K562 (cell line): ENCODE measurements at regions not wholly inside any gene's neighbourhood (a gene's known extent, or its start where the extent isn't known, plus 50 kb on each side); places are given as distances from the start of the nearest gene placed in this dataset.

Experiments
- ATAC-seq: fragments of 200-7000 bp; cut with Tn5 transposase; 3 replicates; pipeline ENCODE4 v1.9.1; 2020; ENCODE audit warnings: moderate library complexity
- BruUV-seq: library from RNA; stranded (reverse); fragments of 400-500 nt; replicated peaks from 2 replicates; lab custom pipeline; 2021; lab: Mats Ljungman, UMichigan
- CTCF ChIA-PET: fragments of 300-600 bp; formaldehyde crosslinking; extraction: SDS; loops from one replicate; lab custom pipeline; 2021; ENCODE audit warnings: low intra/inter-chr PET ratio; lab: Yijun Ruan, JAX
- POLR2A ChIA-PET: fragments of 300-600, 350-650 bp; sonication (Branson Sonifier 250); formaldehyde crosslinking; extraction: SDS; loops from one replicate; lab custom pipeline; 2021; ENCODE audit warnings: antibody characterized with exemption, inconsistent platforms; lab: Yijun Ruan, JAX
- DNase-seq, 4 experiments: peaks; one replicate each; pipeline versions ENCODE4 v3.0.0 to v3.0.0-alpha.2; 2011 to 2018; ENCODE audit warnings: low spot score in 3 of 4, mixed read lengths in 3 of 4; ENCODE audit errors: extremely low read depth in 1 of 4
- FAIRE-seq: peaks from 2 replicates; lab custom pipeline; 2011; peaks lifted over from hg19 to GRCh38; lab: Jason Lieb, UNC
- H2AFZ ChIP-seq: 2 replicates; pipeline ENCODE4 v1.6.0; 2011; ENCODE audit warnings: low read depth, low read length, control low read depth, inconsistent platforms
- H3K27ac ChIP-seq: fragments of 200-600 bp; 3 replicates; pipeline ENCODE4 v1.8.0; 2011; ENCODE audit warnings: low read depth, mild to moderate bottlenecking, control low read depth, inconsistent platforms, low read length, moderate library complexity, mixed read lengths; ENCODE audit errors: extremely low read depth
- H3K27me3 ChIP-seq, 2 experiments: fragments of 300-600 bp in 1 of 2; 2 replicates in 1 of 2; 3 replicates in 1 of 2; pipeline versions ENCODE4 v1.6.0 to v1.8.0; 2011; ENCODE audit warnings: inconsistent platforms in 2 of 2, low read length in 2 of 2, mild to moderate bottlenecking in 1 of 2, mixed read lengths in 1 of 2, moderate library complexity in 1 of 2; ENCODE audit not compliant: control insufficient read depth in 2 of 2, insufficient read depth in 2 of 2
- H3K36me3 ChIP-seq: fragments of 300-600 bp; 3 replicates; pipeline ENCODE4 v1.8.0; 2011; ENCODE audit warnings: mild to moderate bottlenecking, low read length, inconsistent platforms; ENCODE audit not compliant: control insufficient read depth, insufficient read depth
- H3K4me1 ChIP-seq, 2 experiments: fragments of 200-600 bp in 1 of 2; replicated peaks in 1 of 2; 2 replicates in 1 of 2; 3 replicates in 1 of 2; pipeline versions ENCODE4 v1.5.1 to v1.8.0; 2011; ENCODE audit warnings: inconsistent platforms in 2 of 2, low read length in 2 of 2, mild to moderate bottlenecking in 1 of 2, mixed read lengths in 1 of 2, moderate library complexity in 1 of 2; ENCODE audit not compliant: control insufficient read depth in 2 of 2, insufficient read depth in 2 of 2
- H3K4me2 ChIP-seq: 2 replicates; pipeline ENCODE4 v1.6.1; 2011; ENCODE audit warnings: low read length, control low read depth, inconsistent platforms, mixed read lengths; ENCODE audit not compliant: insufficient read depth
- H3K4me3 ChIP-seq: fragments of 200-600 bp; sonication (generic), shearing (Covaris generic); 2 replicates; pipeline ENCODE4 v1.5.1; 2016; ENCODE audit warnings: control low read depth, inconsistent platforms
- H3K79me2 ChIP-seq: fragments of 200-600 bp; 3 replicates; pipeline ENCODE4 v1.8.0; 2011; ENCODE audit warnings: low read length, inconsistent platforms; ENCODE audit not compliant: control insufficient read depth, insufficient read depth
- H3K9ac ChIP-seq, 2 experiments: 2 replicates each; pipeline versions ENCODE4 v1.6.0 to v1.6.1; 2011; ENCODE audit warnings: low read depth in 2 of 2, low read length in 2 of 2, control low read depth in 1 of 2, inconsistent platforms in 1 of 2, mild to moderate bottlenecking in 1 of 2, mixed read lengths in 1 of 2; ENCODE audit not compliant: insufficient read depth in 1 of 2
- H3K9me1 ChIP-seq: one replicate; pipeline ENCODE4 v1.6.0; 2011; ENCODE audit warnings: inconsistent platforms, mild to moderate bottlenecking, low read length, moderate library complexity; ENCODE audit not compliant: control insufficient read depth, insufficient read depth
- H3K9me3 ChIP-seq: replicated peaks from 2 replicates; pipeline ENCODE4 v1.5.1; 2011; ENCODE audit warnings: low read depth, low read length, inconsistent platforms; ENCODE audit not compliant: control insufficient read depth, insufficient read depth
- H4K20me1 ChIP-seq: replicated peaks from 2 replicates; pipeline ENCODE4 v1.6.1; 2011; ENCODE audit warnings: low read length, inconsistent platforms, mixed read lengths; ENCODE audit not compliant: control insufficient read depth, insufficient read depth
- CREB3 ChIP-seq: fragments of 450-650 bp; conservative IDR thresholded peaks from 2 replicates; pipeline ENCODE4 v1.6.1; 2016; ENCODE audit warnings: missing genetic modification characterization, low read depth, mild to moderate bottlenecking, missing compliant biosample characterization, moderate library complexity
- E4F1 ChIP-seq: fragments of 250-450 bp; sonication (Bioruptor Pico); IDR thresholded peaks from 2 replicates; pipeline ENCODE4 v1.5.0; 2021; ENCODE audit warnings: mild to moderate bottlenecking, borderline replicate concordance
- KAT7 ChIP-seq: sonication (generic); formaldehyde crosslinking; IDR thresholded peaks from 2 replicates; pipeline ENCODE4 v1.8.0; 2022; ENCODE audit warnings: missing genetic modification reagents, mild to moderate bottlenecking, borderline replicate concordance
- MCM3 ChIP-seq: fragments of 450-650 bp; IDR thresholded peaks from 2 replicates; pipeline ENCODE4 v1.6.1; 2016
- MGA ChIP-seq: fragments of 450-650 bp; IDR thresholded peaks from 2 replicates; pipeline ENCODE4 v1.6.1; 2016; ENCODE audit warnings: mild to moderate bottlenecking, moderate library complexity
- PHF20 ChIP-seq: fragments of 450-650 bp; IDR thresholded peaks from 2 replicates; pipeline ENCODE4 v1.6.1; 2018; ENCODE audit not compliant: partially characterized antibody
- POLR3G ChIP-seq: IDR thresholded peaks from 2 replicates; pipeline ENCODE4 v1.6.1; 2011; ENCODE audit not compliant: insufficient read length, insufficient replicate concordance; ENCODE audit errors: extremely low read depth
- STAT5A ChIP-seq: IDR thresholded peaks from 2 replicates; pipeline ENCODE4 v1.6.1; 2012; ENCODE audit warnings: low read length, inconsistent platforms, borderline replicate concordance
- WGBS: fragments of 100-300 bp; shearing (Covaris generic); methylation state at CpG from one replicate; pipeline ENCODE4 v1.1.6; 2016; ENCODE audit warnings: low coverage, mixed read lengths; ENCODE audit not compliant: insufficient coverage; ENCODE audit errors: missing lambda C conversion rate; 5-methylcytosine and 5-hydroxymethylcytosine counted together
- in situ Hi-C: fragments of 300-500 bp; cut with MboI; formaldehyde crosslinking; loops from 4 replicates; pipeline ENCODE4 v1.15.0; 2018; ENCODE audit warnings: inconsistent platforms, mixed read lengths
- intact Hi-C: fragments of 100-400 bp; cut with micrococcal nuclease; formaldehyde crosslinking; loops from 2 replicates; pipeline ENCODE4 v1.14.2; 2022

GRCh38 chr12:30211743-30212142, 428.0 kb upstream of the TMTC1 start:
- in situ Hi-C loops (no loop called here), intact Hi-C loops (no loop called here)
- CTCF ChIA-PET = no interaction called here
- no peak overlapping the region for H2AFZ ChIP-seq
- POLR2A ChIA-PET = no interaction called here
- H3K9me3 ChIP-seq = no peaks in the 10 kb centered on the region
- no peaks in the 10 kb centered on the region for H3K9me1 ChIP-seq
- no peak overlapping the region for H3K27ac ChIP-seq
- BruUV-seq = no TSS peak
- ATAC-seq (no peak), FAIRE-seq (no peak), DNase-seq (no peak)
- H3K79me2 ChIP-seq = no peaks in the 10 kb centered on the region
- no peaks in the 10 kb centered on the region for H4K20me1 ChIP-seq
- no peak overlapping the region for H3K9ac ChIP-seq
- no peaks in the 10 kb centered on the region for H3K4me1 ChIP-seq
- H3K27me3 ChIP-seq = no peaks in the 10 kb centered on the region
- no peaks in the 10 kb centered on the region for H3K36me3 ChIP-seq
- no peak overlapping the region for H3K4me3 ChIP-seq
- WGBS = 3% methylated on average over 3 of the region's 3 CpGs
- no peak overlapping the region for H3K4me2 ChIP-seq
- TF ChIP-seq CREB3 (no peak), PHF20 (no peak), MGA (no peak), E4F1 (no peak), KAT7 (no peak), MCM3 (no peak), STAT5A (no peak), POLR3G (no peak)
